Muscle of leg (tissue), 3 donors: ENCODE measurements at regions not wholly inside any gene's neighbourhood (a gene's known extent, or its start where the extent isn't known, plus 50 kb on each side); places are given as distances from the start of the nearest gene placed in this dataset.

ENCODE experiments used
- DNase-seq: peaks from one replicate; pipeline ENCODE4 v3.0.0; 2013
- H3K27ac ChIP-seq: one replicate; pipeline ENCODE4 v1.5.1; 2013; ENCODE audit warnings: mild to moderate bottlenecking, low read length, control low read depth
- H3K27me3 ChIP-seq: one replicate; pipeline ENCODE4 v1.6.1; 2013; ENCODE audit warnings: low read length; ENCODE audit not compliant: control insufficient read depth, insufficient read depth
- H3K36me3 ChIP-seq: one replicate; pipeline ENCODE4 v1.6.1; 2013; ENCODE audit warnings: low read length; ENCODE audit not compliant: control insufficient read depth, insufficient read depth
- H3K4me1 ChIP-seq: one replicate; pipeline ENCODE4 v1.6.1; 2013; ENCODE audit warnings: low read length; ENCODE audit not compliant: control insufficient read depth, insufficient read depth
- H3K4me3 ChIP-seq: one replicate; pipeline ENCODE4 v1.5.1; 2013; ENCODE audit warnings: low read length, control low read depth
- H3K9me3 ChIP-seq: replicated peaks from 2 replicates; pipeline ENCODE4 v1.6.1; 2013; ENCODE audit warnings: low read depth, low read length; ENCODE audit not compliant: control insufficient read depth
- WGBS: methylation state at CpG from one replicate; pipeline ENCODE4 v1.1.5; 2013; ENCODE audit warnings: missing lambda C conversion rate; ENCODE audit not compliant: insufficient coverage; 5-methylcytosine and 5-hydroxymethylcytosine counted together

DNA sequence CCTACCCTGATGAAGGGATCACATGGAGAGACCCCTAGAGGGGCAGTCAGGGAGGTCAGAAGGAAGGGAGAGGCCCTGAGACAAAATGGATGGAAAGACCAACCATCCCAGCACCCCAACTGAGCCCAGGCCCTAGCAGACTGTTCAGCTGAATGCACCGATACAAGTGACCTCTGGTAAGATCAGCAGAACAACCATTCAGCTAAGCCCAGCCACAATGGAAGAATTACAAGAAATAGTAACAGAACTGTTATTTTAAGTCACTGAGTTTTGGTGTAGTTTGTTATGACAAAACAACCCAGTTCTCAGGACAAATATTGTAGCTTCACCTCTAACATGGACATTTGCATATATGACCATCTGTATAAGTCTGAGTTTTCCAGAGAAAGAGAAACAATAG, 210.4 kb upstream of the SVIL start:
- no peak overlapping the region for H3K27ac ChIP-seq

GRCh38 chr10:29843143-29843542, 208.4 kb upstream of the SVIL start:
- H3K27ac ChIP-seq: no peak overlapping the region
- H3K4me1 ChIP-seq: peaks cover 42% of the 10 kb centered on the region
- 40% methylated on average over 1 of the region's 5 CpGs for WGBS
- no peak for DNase-seq
- H3K4me3 ChIP-seq: no peak overlapping the region
- H3K36me3 ChIP-seq: no peaks in the 10 kb centered on the region
- H3K9me3 ChIP-seq: peaks cover 2% of the 10 kb centered on the region
- H3K27me3 ChIP-seq: no peaks in the 10 kb centered on the region

More for the DNA sequence above, 210.4 kb upstream of the SVIL start:
- no peak for DNase-seq
- peaks cover 2% of the 10 kb centered on the region for H3K9me3 ChIP-seq
- peaks cover 39% of the 10 kb centered on the region for H3K4me1 ChIP-seq
- no peaks in the 10 kb centered on the region for H3K27me3 ChIP-seq
- H3K4me3 ChIP-seq: no peak overlapping the region
- H3K36me3 ChIP-seq: no peaks in the 10 kb centered on the region
- no CpG with 5 or more reads among the region's 1 CpG for WGBS

DNA sequence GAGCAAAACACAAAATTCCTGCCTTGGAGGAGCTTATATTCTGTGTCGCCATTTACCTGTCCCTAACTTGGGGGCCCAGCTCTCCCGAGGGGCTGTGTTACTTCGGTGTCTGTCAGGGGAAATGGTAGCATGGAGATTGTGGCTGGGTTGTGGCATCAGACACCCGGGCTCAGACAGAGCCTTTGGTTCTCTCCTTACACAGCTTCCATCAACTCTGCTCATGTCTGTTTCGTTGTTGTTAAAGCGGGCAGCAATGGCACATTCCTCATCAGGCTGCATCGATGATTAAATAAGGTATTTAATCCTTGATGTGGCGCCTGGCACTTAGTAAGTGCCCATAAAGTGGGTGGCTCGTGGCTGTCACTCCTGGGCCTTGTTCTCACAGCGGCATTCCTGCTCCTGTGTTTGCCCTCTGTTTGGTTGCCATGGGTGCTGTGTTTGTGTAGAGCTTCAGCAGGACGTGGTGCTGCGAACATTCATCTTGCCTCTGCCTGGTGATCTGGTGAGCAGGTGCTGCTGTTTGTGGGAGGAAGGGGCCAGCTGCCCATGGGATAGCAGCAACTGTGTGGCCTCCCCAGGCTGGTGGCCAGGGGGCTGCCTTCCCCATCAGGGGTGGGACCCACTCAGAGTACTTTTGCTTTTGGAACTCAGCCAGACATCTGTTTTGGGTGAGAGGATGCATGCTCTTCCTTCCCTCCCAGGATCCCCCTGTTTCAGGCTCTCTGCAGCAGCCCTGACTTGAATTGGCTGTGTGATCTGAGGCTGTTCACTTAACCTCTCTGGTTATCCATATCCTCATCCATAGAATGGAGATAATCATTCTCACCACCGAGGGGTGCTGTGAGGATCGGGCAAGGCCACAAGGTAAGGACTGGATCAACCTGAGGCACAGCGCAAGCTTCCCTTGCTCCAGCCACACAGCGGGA, 207.2 kb upstream of the SVIL start:
- Histone ChIP-seq H3K27me3 (no peaks in the 10 kb centered on the region), H3K36me3 (no peaks in the 10 kb centered on the region), H3K4me1 (peaks cover 42% of the 10 kb centered on the region), H3K27ac (peak overlapping the region; percentile 62), H3K4me3 (no peak overlapping the region), H3K9me3 (peaks cover 2% of the 10 kb centered on the region)
- DNase-seq: peak; percentile 93
- WGBS: 48% methylated on average over 3 of the region's 16 CpGs

- peaks cover 42% of the 10 kb centered on the region for H3K4me1 ChIP-seq
- 42% methylated on average over 4 of the region's 11 CpGs for WGBS
- no peak overlapping the region for H3K4me3 ChIP-seq
- H3K27ac ChIP-seq: peak overlapping the region; percentile 62
- peaks cover 2% of the 10 kb centered on the region for H3K9me3 ChIP-seq
- H3K27me3 ChIP-seq: no peaks in the 10 kb centered on the region
- no peak for DNase-seq
- H3K36me3 ChIP-seq: no peaks in the 10 kb centered on the region
Observed at GRCh38 chr10:29840516-29841276, 205.9 kb upstream of the SVIL start.

DNA sequence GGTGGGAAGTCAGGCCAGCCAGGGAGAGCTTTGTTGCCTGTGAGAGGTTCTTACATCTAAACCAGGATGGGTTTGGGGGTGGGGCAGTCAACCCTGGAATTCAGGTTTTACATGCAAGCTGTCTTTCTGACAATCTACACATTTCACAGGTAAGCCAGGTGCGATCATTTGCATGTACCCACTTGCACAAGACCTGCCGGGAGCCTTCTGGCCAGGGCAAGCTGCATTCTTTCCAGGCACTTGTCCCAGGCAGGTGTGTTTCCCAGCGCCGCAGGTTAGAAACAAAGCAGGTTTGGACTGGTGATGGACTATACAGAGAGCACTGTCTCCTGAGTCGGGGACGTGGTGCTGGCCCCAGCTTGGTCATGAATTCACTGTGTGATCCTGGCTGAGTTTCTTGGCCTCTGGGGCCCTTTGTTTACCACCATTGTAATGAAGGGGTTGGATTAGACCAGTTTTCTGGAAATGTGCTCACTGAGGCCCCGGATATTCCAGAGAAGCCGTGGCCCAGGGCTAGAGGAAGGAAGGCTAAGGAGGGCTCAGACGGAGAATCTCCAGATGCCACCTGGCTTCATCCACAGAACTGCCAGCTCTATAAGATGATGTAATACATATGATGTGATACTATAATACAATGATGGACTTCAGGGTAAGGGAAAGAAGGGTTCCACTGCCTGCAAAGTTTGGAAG, 205.2 kb upstream of the SVIL start:
- Histone ChIP-seq H3K27ac (no peak overlapping the region), H3K36me3 (no peaks in the 10 kb centered on the region), H3K9me3 (no peaks in the 10 kb centered on the region), H3K27me3 (no peaks in the 10 kb centered on the region), H3K4me1 (peaks cover 42% of the 10 kb centered on the region), H3K4me3 (no peak overlapping the region)
- DNase-seq: no peak
- 84% methylated on average over 5 of the region's 9 CpGs for WGBS

- Histone ChIP-seq H3K4me3 (no peak overlapping the region), H3K27ac (no peak overlapping the region), H3K4me1 (peaks cover 45% of the 10 kb centered on the region), H3K9me3 (no peaks in the 10 kb centered on the region), H3K36me3 (no peaks in the 10 kb centered on the region), H3K27me3 (no peaks in the 10 kb centered on the region)
- 77% methylated on average over 4 of the region's 5 CpGs for WGBS
- DNase-seq: no peak
Observed at GRCh38 chr10:29838539-29838938, 203.8 kb upstream of the SVIL start.

DNA sequence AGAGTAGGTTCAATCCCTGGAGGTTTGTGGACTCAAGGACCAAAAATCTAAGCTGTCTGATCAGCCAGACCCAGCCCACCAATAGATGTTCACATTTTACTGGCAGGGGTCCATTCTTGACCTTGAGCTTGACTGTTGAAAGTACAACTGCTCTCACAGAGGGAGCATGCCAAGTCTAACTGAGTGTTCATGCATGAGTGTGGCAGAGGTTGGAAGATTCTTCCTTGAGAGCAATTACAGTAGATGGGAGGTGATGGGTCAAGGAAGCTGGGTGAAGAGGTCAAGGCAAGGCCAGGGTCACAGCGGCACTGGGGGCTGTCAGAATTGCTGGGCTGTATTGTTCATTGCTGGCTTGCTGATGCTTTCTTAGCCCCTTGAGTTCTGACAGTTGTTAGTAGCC, 202.8 kb upstream of the SVIL start:
- Histone ChIP-seq H3K36me3 (no peaks in the 10 kb centered on the region), H3K27me3 (no peaks in the 10 kb centered on the region), H3K27ac (no peak overlapping the region), H3K4me3 (no peak overlapping the region), H3K9me3 (no peaks in the 10 kb centered on the region), H3K4me1 (peaks cover 37% of the 10 kb centered on the region)
- no peak for DNase-seq
- WGBS: 82% methylated on average over 1 of the region's 1 CpG

GRCh38 chr10:29836396-29836795, 201.6 kb upstream of the SVIL start:
- WGBS: no CpG with 5 or more reads among the region's 4 CpGs
- DNase-seq: no peak
- no peak overlapping the region for H3K4me3 ChIP-seq
- peaks cover 26% of the 10 kb centered on the region for H3K4me1 ChIP-seq
- no peak overlapping the region for H3K27ac ChIP-seq
- H3K36me3 ChIP-seq: no peaks in the 10 kb centered on the region
- no peaks in the 10 kb centered on the region for H3K9me3 ChIP-seq
- no peaks in the 10 kb centered on the region for H3K27me3 ChIP-seq

- H3K4me3 ChIP-seq: no peak overlapping the region
- peaks cover 15% of the 10 kb centered on the region for H3K4me1 ChIP-seq
- no peaks in the 10 kb centered on the region for H3K27me3 ChIP-seq
- peaks cover 2% of the 10 kb centered on the region for H3K9me3 ChIP-seq
- H3K36me3 ChIP-seq: no peaks in the 10 kb centered on the region
- peak; percentile 76 for DNase-seq
- peak overlapping the region; percentile 48 for H3K27ac ChIP-seq
Observed at GRCh38 chr10:29835055-29835454, 200.3 kb upstream of the SVIL start.
